Glomerular visceral epithelial cell (primary cell): ENCODE measurements at regions not wholly inside any gene's neighbourhood (a gene's known extent, or its start where the extent isn't known, plus 50 kb on each side); places are given as distances from the start of the nearest gene placed in this dataset.
"Not testable (repeated sequence)": the region's sequence is repeated elsewhere in the genome, so short reads cannot be mapped to it uniquely, and the experiment has no call there.

ENCODE experiments used
- DNase-seq: peaks from one replicate; pipeline ENCODE4 v3.0.0-alpha.2; 2016; ENCODE audit errors: extremely low spot score

- peak; percentile 92 for DNase-seq
Measured at GRCh38 chr12:124385219-124385969, 90.5 kb downstream of the RFLNA start.

- no peak for DNase-seq
Measured at GRCh38 chr12:124384299-124384894, 89.5 kb downstream of the RFLNA start.

GRCh38 chr12:124383028-124383427, 88.1 kb downstream of the RFLNA start:
- DNase-seq, result no peak

GRCh38 chr12:124381456-124382296, 86.8 kb downstream of the RFLNA start:
- peak; percentile 74 for DNase-seq

- no peak for DNase-seq
Measured at GRCh38 chr12:124380796-124381455, 86.0 kb downstream of the RFLNA start.

- DNase-seq, result peak; percentile 66
Measured at GRCh38 chr12:124379938-124380754, 85.3 kb downstream of the RFLNA start.

- DNase-seq, result no peak
Measured at GRCh38 chr12:124379379-124379937, 84.6 kb downstream of the RFLNA start.

GRCh38 chr12:124378926-124379325, 84.0 kb downstream of the RFLNA start:
- DNase-seq, result no peak

- DNase-seq, result no peak
Measured at GRCh38 chr12:124377981-124378509, 83.2 kb downstream of the RFLNA start.

GRCh38 chr12:124376435-124376834, 81.5 kb downstream of the RFLNA start:
- DNase-seq, result no peak

- no peak for DNase-seq
Measured at GRCh38 chr12:124375789-124376175, 80.9 kb downstream of the RFLNA start.

- DNase-seq, result no peak
Measured at GRCh38 chr12:124375141-124375788, 80.4 kb downstream of the RFLNA start.

- no peak for DNase-seq
Measured at GRCh38 chr12:124374567-124374966, 79.7 kb downstream of the RFLNA start.

GRCh38 chr12:124374147-124374546, 79.3 kb downstream of the RFLNA start:
- no peak for DNase-seq

GRCh38 chr12:124373701-124374100, 78.8 kb downstream of the RFLNA start:
- not testable (repeated sequence) for DNase-seq

GRCh38 chr12:124372831-124373230, 77.9 kb downstream of the RFLNA start:
- no peak for DNase-seq

GRCh38 chr12:124371970-124372555, 77.2 kb downstream of the RFLNA start:
- no peak for DNase-seq

GRCh38 chr12:124371366-124371765, 76.5 kb downstream of the RFLNA start:
- no peak for DNase-seq

- no peak for DNase-seq
Measured at GRCh38 chr12:124370851-124371250, 76.0 kb downstream of the RFLNA start.

GRCh38 chr12:124370384-124370783, 75.5 kb downstream of the RFLNA start:
- DNase-seq, result no peak
